Astrocyte of the spinal cord (primary cell): ENCODE measurements at regions not wholly inside any gene's neighbourhood (a gene's known extent, or its start where the extent isn't known, plus 50 kb on each side); places are given as distances from the start of the nearest gene placed in this dataset.

Experiments used
- DNase-seq: peaks from one replicate; pipeline ENCODE4 v3.0.0; 2011; ENCODE audit warnings: low read depth, low spot score
- H3K4me3 ChIP-seq: 2 replicates; pipeline ENCODE4 v1.5.1; 2011; ENCODE audit warnings: low read depth, mild to moderate bottlenecking, low read length, moderate library complexity
- CTCF ChIP-seq: IDR thresholded peaks from 2 replicates; pipeline ENCODE4 v1.5.1; 2012; ENCODE audit warnings: low read depth, mild to moderate bottlenecking, low read length, inconsistent platforms
- in situ Hi-C: cut with HindIII; loops from 2 replicates; pipeline ENCODE4 v1.10.0; 2017; ENCODE audit warnings: low sequenced_read_pairs

- in situ Hi-C loops: no loop called here
- DNase-seq: no peak
- TF ChIP-seq CTCF: no peak
- no peak overlapping the region for H3K4me3 ChIP-seq
Observed at GRCh38 chr1:58000821-58001220, 545.7 kb downstream of the OMA1 start.

GRCh38 chr1:58000116-58000515 lies 546.4 kb downstream of the OMA1 start:
- DNase-seq: no peak
- no peak overlapping the region for H3K4me3 ChIP-seq
- no peak for TF ChIP-seq CTCF
- in situ Hi-C loops: no loop called here

- TF ChIP-seq CTCF: no peak
- in situ Hi-C loops: no loop called here
- no peak for DNase-seq
- no peak overlapping the region for H3K4me3 ChIP-seq
Observed at GRCh38 chr1:57996400-57996799, 550.1 kb downstream of the OMA1 start.

GRCh38 chr1:57991289-57991688 lies 555.2 kb downstream of the OMA1 start:
- H3K4me3 ChIP-seq: no peak overlapping the region
- TF ChIP-seq CTCF: no peak
- DNase-seq: no peak
- in situ Hi-C loops: no loop called here

- TF ChIP-seq CTCF: no peak
- H3K4me3 ChIP-seq: no peak overlapping the region
- in situ Hi-C loops: no loop called here
- DNase-seq: no peak
Observed at GRCh38 chr1:57989877-57990276, 556.6 kb downstream of the OMA1 start.

- no peak for TF ChIP-seq CTCF
- in situ Hi-C loops: no loop called here
- H3K4me3 ChIP-seq: no peak overlapping the region
- DNase-seq: no peak
Observed at GRCh38 chr1:57987523-57987922, 559.0 kb downstream of the OMA1 start.

- in situ Hi-C loops: no loop called here
- no peak for DNase-seq
- TF ChIP-seq CTCF: no peak
- H3K4me3 ChIP-seq: no peak overlapping the region
Observed at GRCh38 chr1:57986432-57986831, 560.1 kb downstream of the OMA1 start.
